Urothelium cell line (cell line): ENCODE measurements at regions not wholly inside any gene's neighbourhood (a gene's known extent, or its start where the extent isn't known, plus 50 kb on each side); places are given as distances from the start of the nearest gene placed in this dataset.

ENCODE experiments used
- DNase-seq: peaks from one replicate; pipeline ENCODE4 v3.0.0; 2011; ENCODE audit warnings: low spot score, mixed read lengths
- FAIRE-seq: peaks from 2 replicates; lab custom pipeline; 2011; peaks lifted over from hg19 to GRCh38; lab: Jason Lieb, UNC

DNA sequence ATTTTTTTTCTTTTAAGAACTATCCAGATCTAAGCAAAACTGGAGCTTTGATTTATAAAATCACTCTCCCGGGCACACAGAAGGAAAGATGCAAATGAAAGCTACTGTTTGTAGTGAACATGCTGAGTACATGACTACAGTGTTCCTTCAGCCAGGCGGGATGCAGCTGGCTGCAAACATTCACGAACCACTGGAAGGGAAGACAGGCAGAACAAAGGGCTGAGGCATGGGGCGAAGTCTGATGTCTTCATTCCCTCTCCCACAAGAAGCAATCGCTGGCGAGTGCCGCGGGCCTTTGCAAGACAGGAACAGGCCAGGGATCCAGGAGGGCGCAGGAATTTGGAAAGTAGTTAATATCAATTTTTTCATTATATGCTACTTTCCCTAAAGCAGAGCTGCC lies 257.9 kb upstream of the AJAP1 start:
- FAIRE-seq: no peak
- DNase-seq: no peak

DNA sequence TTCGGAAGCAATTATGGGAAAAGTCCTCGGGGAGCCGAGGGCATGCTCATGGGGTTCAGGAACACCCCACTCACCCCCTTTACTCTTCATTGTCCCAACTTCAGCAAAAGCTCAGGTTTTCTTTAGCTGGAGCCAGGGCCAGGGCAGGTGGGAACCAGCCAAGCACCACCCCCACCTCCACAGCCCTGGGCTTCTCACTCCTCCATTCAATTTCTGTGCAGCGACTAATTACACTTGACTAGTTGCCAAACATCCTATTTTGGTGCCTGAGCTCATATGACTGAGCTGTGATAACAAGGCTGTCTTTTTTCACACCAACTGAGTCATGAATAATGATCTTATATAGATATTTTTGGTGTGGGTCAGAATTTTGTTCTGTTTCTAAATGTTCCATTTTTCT lies 257.2 kb upstream of the AJAP1 start:
- FAIRE-seq (no peak), DNase-seq (no peak)

DNA sequence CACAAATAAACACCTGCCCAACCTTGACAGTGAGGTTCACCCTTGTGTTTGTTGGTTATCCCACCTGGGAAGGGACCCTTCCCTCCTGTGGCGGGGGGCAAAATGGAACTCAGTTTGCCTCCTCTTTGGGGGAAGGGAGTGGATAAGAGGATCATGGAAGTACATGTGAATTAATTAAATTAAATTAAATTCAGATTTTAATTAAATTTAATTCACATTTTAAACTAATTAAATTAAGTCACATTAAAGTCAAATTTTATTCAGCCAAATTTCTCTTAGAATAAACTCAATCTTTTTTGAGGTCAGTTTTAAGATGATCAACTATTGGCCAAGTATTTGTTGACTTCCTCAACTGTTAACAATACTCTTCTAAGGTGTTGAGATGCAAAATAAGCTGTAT lies 252.4 kb upstream of the AJAP1 start:
- DNase-seq: no peak
- FAIRE-seq: no peak

DNA sequence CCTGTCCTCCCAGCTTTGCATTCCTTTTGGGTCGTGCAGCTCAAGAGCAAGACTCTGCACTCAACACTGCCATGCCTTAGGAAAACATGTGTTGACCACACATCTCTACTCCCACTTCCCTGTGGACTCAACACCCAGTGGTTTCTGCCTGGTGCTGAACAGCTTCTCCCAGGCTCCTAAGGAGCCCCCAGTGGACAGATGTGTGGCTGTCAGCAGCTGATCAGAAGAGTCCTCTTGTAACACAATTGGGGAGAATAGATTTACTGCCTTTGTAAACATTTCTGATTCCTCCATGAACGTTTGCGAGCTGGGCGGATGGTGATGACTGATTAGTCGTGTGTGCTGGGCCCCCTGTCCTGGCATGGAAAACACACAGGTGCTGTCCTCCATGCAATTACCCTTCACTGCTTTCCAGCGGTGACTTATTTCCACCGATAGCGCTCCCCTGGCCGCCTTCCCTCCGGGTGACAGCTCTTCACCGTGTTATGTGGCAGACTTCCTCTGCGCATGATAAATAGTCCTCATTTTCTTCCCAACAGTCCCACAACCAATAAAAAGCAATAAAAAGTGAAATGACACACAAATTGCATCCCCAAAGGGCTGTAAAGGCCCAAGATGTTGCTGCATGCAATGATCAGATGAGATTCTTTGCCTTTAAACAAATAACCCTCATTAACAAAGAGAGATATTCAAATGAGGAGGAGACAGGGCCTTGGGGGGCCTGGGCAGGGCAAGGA lies 249.4 kb upstream of the AJAP1 start:
- no peak for FAIRE-seq
- DNase-seq: no peak

DNA sequence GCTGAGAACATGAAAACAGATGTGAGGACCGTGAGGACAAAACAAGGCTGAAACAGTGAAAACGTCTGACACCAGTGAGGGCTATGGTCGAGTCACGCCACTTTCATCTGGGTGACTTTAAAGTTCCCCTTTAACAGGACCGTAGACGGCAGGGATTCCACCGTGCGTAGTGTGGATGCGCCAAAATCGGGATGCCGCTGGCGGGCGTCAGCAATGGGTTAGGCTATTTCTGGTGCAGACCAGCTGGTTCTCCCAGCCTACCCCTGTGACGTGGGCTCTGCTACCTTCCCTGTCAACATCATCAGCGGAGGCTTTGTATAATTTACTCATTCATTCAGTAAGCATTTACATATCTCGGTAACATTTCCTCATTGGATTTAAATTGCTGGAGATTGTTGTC lies 246.6 kb upstream of the AJAP1 start:
- DNase-seq: no peak
- no peak for FAIRE-seq

DNA sequence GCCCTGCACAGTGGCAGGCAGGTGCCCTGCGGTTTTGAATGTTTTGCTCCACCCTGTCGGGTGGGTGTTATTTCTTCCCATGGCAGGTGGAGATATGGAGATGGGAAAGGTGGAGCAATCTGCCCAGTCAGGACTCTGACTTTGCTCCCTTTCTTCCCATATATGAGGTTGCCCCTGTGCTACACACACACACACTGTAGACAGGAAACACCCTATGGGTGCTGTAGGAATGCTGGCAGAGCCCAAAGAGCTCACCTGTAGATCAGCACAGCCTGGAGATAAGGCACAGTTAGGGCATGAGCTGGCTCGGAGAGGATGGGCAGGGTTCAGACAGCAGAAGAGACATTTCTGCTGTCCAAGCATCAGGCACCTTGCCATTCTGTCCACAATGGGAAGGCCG lies 246.0 kb upstream of the AJAP1 start:
- FAIRE-seq (no peak), DNase-seq (no peak)

DNA sequence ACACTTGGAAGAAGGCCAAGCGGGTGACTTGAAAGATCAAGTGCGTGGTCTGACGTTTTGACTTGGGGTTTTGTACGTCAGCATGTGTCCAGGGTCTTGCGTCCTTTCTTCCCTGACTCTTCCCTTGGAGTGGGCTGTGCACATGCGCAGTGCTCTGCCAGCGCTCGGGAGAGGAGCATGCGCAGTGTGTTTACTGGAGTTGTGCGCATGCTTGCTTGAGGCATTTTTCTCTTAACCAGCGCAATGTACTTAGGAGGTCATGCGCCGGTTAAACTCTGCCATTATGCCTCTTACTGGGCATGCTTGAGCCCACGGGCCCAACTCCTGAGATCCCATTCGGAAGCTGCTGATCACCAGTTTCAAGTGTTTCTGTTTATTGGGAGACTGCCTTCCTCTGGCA lies 242.5 kb upstream of the AJAP1 start:
- no peak for DNase-seq
- FAIRE-seq: no peak

DNA sequence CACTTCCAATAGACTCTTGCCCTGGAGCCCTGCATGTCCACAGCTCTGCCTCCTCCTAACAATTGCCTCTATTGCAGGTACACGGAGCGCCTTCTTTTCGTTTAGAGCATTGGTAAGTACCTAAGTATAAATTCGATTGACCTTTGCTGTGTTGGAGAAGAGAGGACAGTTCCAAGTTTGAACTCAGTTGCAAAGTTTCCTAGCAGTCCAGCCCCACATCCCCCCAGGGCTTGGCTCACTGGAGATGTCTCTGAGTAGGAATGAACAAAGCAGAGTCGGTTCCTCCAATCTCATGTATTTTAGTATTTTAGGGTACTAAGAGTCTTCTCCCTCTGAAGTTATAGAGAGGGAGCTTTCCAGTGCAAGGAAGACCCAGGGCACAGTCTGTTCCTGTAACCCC lies 238.9 kb upstream of the AJAP1 start:
- no peak for DNase-seq
- FAIRE-seq: no peak

DNA sequence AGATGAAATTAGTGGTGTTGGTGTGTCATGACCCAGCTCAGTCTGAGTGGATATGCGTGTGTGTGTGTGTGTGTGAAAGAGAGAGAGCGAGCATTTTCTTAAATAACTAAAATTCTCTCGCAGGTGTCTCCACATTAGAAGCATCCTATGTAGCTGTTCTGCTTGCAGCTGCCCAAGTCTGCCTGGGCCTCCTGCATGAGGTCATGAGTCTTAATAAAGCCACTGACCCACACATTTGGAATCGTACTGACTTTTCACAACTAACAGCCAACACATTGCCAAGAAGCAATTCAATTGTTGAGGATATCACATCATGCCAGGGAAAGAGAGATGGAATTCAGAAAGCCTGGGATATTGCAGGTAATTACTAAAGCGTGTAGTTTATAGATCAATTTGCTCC lies 238.2 kb upstream of the AJAP1 start:
- FAIRE-seq (no peak), DNase-seq (no peak)

DNA sequence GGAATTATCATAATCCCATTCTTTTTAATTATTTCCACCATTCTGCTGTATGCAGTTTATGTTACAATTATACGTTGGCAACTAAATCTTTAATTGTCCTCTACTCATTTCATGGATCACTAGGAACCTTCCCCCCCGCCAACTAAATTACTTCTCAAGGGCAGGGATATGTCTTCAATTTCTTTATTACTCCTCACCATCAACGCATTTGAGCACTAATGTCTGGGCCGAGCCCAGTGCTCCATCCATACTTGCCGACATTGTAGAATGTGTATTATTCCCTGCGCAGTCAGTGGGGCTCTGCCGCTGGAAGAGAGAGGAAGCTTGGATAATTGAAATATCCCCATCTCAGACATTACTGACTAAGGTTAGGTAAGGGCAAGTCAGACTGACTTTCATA lies 236.4 kb upstream of the AJAP1 start:
- no peak for DNase-seq
- FAIRE-seq: no peak

DNA sequence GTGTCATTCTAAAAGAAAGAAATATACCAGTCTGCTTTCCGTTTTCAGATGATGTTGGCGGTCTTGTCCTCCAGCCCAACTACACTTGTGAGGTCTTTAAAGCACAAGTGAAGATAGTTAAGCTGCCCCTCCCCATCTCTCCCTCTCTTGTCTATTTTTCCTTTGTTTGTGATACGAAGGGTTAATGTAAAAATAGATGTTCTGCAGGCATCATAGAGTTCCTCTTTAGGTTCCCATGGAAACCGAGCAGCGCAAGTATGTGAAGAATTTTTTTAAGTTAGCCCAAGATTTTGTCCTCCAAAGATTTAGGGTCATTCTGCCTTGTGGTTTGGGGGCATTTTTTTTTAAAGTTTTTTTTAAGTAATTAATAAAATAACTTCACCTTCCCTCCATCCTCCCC lies 232.4 kb upstream of the AJAP1 start:
- FAIRE-seq (no peak), DNase-seq (no peak)

DNA sequence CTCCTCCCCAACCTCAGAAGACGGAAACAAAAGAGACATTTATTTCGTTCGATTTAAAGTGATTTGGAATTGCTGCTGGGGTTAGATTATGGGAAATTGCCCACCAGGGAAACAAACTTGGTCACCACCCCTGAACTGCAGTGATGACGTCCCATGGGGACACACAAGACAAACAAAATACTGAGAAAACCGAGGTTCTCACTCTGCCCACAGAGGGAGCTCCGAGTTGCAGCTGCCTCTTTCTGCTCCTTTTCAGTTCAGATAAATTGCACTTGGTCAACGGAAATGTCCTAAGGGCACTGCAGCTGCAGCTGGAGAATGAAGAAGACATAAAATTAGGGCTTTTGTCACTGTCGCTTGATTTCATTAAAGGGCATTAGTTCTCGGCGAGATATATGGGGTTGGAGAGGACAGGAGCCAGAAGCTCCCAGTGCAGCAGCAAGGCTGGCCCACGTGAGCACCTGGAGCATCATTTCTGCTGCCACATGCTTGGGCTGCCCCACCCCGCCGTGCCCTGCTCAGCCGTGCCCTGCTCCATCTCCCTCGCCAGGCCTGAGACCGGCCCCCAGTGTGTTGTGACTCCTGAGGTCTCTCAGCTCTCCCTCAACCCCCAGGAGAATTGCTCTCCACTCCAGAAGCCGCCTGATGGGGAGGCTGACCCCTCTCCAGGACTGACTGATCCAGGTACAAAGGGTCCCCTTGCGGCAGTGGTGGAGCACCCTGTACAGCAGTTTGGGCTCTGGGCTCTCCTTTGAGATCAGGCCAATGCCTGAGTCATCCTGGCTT lies 231.7 kb upstream of the AJAP1 start:
- FAIRE-seq: no peak
- DNase-seq: no peak

DNA sequence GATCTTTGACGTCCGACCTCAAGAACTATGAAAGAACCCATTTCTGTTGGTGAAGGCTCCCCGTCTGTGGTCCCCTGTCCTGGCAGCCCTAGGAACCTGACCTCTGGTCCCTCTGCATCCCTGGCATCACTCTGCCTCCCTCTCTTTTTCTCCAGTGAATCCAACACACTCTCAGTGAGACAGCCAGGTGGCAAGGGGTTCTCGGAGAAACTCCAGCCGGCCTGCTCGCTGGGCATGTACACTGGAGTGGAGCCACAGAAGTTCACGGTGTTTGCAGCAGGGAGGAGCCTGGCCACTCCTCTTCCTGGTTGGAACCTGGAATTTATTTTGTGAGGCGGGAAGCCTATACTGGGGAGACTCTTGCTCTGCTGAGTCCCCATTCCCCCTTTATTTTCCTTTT lies 230.2 kb upstream of the AJAP1 start:
- no peak for FAIRE-seq
- no peak for DNase-seq

DNA sequence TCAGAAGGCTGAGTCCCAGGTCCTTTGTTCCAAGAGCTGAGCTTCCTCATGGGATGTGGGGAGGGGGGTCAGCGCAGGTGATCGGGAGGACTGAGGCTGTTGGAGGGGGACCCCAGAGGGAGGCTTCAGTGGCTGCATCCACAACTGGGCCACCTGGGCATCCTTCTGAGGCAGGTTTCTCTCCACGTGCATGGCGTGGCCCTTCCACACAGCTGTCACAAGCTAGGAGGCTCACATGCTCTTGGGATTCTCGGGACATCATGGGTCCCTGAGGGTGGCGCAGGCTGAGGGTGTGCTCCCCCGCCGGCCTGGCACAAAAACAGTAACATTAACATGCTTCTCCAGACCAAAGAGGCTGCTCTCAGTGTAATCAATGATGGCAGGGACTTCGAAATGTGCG lies 229.6 kb upstream of the AJAP1 start:
- no peak for DNase-seq
- no peak for FAIRE-seq

DNA sequence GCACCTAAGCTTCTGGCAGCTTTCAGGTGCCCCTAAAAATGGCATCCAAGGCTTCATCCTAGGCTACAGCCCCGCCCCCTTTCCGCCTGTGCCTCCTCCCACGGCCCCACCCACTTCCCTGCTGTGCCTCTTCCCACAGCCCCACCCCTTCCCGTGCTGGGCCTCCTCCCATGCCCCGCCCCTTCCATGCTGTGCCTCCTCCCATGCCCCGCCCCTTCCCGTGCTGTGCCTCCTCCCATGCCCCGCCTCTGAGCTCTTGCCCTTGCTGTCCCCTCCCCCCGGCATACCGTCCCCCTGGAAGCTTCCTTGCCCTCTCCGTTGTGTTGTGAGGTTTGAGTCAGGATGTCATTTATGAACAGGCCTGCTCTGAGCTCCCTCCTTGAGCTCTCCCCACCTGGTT lies 228.5 kb upstream of the AJAP1 start:
- peak; percentile 27 for DNase-seq
- FAIRE-seq: no peak

DNA sequence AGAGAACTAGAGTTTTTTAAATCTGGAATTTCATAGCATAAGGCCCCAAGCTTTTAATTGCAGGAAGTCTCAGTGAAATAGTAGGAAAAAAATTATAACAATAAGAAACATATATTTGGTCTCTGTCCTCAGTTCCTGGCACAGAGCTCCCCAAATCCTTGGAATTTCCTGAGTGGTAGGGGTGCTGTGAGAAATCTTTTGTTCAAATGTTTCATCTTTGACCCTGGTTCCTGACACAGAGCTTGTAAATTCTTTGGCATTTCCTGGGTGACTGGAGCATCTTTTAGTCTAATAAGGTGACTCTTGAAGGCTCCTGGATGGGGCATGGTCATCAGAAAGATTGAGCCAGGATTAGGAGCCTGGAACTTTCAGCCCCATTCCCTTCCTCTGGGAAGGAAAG lies 225.7 kb upstream of the AJAP1 start:
- no peak for DNase-seq
- FAIRE-seq: no peak

DNA sequence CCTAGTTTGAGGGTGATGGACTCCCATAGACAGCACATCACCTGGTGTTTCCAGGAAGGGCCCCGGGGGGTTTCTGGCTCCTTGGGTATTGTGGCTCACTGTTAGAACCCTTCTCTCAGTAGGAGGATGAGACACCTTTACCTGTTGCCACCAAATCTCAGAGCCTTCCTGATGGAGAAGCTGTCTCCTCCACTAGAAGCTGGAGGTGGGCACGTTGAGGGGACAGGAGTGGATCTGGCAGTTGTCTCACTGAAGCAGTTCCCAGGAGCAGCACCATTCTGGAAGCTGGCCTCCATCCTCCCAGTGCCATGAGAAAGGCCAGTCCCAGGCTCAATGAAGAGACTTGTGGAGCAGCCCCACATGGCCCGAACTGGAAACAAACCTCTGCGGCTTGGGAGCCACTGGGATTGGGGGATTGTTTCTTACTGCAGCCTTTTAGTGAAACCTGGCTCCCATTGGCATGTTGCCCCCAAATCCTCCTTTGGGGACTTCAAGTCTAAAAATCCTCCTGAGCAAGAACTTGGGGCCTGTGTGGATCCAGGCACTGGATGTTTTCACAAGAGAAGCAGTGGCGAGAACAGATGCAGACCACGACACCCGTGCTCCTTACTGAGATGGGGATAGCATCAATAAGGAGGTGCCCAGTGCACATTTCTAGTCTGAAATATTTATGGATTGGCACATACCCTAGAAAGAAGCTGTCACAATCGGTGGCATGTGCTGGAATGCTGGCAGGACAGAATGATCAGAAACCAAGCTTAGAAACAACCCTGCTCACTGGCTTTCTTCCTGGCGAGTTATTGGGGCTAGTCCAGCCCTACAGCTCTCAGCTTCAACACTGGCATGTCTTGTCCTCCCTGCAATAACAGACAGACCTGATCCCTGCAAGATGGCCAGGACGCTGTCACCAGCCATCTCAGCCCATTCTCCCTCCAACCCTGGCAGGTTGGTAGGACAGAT lies 223.7 kb upstream of the AJAP1 start:
- DNase-seq (no peak), FAIRE-seq (no peak)

DNA sequence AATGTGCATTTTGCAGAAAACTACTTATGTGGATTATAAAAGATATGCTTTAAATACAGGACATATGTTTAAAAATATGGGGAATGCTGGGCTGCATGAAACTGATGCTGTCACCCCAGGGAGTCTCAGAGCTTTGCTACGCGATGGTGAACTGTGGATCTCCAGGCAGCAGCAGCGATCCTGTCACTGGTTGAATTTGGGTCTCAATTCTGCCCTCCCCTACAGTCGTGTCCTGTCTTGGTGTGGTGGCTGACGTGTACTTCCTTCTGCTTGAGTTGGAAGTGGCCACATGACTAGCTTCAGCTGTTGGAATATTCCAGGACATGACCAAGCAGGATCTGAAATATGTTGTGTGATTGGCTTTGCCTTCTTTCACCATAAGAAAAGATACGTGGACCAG lies 222.9 kb upstream of the AJAP1 start:
- DNase-seq (no peak), FAIRE-seq (no peak)

DNA sequence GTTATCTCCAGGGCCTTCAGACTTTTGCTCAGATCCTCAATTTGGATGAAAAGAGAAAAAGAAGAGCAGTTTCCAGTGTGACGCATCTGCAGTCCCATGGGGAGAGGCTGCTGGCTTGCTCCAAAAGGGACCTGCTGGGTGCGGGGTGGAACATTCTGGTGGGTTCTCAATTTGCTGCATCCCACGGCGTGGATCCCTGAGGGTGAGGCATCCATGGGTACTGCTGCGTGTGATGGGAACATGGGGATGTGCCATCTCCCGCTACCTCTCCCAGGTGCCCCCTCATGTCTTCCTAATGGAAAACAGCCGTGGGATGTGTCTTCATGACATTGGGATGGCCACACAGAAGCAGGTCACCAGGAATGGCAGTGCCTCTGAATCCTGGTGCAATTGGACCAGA lies 221.3 kb upstream of the AJAP1 start:
- no peak for DNase-seq

DNA sequence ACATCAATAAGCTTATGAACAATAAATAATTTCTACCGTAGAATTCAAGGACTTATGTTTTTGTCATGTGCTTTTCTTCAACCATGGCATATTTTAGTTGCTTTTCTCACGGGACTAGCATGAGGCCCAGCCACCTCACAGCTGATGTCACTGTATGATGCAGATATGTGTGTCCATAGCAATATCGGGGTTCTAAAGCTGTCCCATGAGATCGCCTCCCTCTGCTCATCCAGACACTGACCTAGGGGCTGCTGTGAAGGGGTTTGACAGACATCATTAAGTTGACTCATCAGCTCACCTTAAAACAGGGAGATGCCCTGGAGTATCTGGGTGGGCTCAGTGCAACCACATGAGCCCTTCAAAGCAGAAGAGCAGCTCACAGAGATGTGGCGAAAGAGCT lies 210.3 kb upstream of the AJAP1 start:
- DNase-seq: no peak
- FAIRE-seq: no peak

More for the DNA sequence above, 221.3 kb upstream of the AJAP1 start:
- FAIRE-seq: no peak

DNA sequence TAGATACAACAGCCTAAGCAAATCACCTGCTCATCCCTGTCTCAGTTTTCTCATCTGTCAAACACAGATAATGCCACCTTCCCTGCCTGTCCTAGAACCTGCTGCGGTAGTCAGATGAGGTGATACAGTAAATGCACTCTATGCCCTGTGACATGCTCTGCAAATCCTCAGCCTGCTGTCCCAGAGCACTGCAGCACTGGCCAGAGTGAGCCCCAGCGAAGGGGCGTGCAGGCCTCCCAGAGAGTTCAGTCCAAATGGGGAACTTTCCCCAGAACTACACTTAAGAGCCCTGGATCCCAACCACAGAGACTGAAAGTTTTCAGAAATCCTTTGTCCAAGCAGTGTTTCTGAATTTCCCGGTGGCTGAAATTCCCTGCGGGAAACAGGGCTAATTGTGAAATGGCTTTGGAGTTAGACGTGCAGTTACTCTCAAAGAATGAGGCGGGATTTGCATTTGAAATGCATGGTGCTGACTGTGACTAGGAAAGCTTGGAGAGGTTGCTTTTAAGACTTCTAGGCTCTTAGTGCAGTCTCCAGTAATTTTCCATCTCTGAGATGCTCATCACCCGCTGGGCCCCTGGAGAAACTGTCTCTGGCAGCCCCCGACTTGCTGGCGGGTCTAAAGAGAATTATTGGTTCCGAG lies 206.5 kb upstream of the AJAP1 start:
- DNase-seq: no peak
- no peak for FAIRE-seq
